ENCODE measurements at regions not wholly inside any gene's neighbourhood (a gene's known extent, or its start where the extent isn't known, plus 50 kb on each side); places are given as distances from the start of the nearest gene placed in this dataset.

DNA sequence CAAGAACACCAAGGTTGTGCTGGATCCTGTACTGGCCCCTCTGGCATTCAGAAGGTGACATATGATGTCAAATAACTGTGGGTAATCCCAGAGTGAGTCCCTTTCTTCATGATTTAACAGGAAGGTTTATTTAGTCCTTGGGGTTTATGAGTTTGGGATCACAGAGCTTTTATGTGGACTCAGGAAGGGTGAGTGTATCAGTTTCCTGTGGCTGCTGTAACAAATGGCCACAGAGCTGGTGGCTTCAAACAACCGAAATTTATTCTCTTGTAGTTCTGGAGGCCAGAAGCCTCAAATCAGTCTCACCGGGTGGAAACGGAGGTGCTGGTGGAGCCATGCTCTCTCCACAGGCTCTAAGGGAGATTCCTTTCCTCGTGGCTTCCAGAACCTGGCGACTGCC, 157.7 kb downstream of the MELK start (continued):
- TF ChIP-seq, protein P1, sequence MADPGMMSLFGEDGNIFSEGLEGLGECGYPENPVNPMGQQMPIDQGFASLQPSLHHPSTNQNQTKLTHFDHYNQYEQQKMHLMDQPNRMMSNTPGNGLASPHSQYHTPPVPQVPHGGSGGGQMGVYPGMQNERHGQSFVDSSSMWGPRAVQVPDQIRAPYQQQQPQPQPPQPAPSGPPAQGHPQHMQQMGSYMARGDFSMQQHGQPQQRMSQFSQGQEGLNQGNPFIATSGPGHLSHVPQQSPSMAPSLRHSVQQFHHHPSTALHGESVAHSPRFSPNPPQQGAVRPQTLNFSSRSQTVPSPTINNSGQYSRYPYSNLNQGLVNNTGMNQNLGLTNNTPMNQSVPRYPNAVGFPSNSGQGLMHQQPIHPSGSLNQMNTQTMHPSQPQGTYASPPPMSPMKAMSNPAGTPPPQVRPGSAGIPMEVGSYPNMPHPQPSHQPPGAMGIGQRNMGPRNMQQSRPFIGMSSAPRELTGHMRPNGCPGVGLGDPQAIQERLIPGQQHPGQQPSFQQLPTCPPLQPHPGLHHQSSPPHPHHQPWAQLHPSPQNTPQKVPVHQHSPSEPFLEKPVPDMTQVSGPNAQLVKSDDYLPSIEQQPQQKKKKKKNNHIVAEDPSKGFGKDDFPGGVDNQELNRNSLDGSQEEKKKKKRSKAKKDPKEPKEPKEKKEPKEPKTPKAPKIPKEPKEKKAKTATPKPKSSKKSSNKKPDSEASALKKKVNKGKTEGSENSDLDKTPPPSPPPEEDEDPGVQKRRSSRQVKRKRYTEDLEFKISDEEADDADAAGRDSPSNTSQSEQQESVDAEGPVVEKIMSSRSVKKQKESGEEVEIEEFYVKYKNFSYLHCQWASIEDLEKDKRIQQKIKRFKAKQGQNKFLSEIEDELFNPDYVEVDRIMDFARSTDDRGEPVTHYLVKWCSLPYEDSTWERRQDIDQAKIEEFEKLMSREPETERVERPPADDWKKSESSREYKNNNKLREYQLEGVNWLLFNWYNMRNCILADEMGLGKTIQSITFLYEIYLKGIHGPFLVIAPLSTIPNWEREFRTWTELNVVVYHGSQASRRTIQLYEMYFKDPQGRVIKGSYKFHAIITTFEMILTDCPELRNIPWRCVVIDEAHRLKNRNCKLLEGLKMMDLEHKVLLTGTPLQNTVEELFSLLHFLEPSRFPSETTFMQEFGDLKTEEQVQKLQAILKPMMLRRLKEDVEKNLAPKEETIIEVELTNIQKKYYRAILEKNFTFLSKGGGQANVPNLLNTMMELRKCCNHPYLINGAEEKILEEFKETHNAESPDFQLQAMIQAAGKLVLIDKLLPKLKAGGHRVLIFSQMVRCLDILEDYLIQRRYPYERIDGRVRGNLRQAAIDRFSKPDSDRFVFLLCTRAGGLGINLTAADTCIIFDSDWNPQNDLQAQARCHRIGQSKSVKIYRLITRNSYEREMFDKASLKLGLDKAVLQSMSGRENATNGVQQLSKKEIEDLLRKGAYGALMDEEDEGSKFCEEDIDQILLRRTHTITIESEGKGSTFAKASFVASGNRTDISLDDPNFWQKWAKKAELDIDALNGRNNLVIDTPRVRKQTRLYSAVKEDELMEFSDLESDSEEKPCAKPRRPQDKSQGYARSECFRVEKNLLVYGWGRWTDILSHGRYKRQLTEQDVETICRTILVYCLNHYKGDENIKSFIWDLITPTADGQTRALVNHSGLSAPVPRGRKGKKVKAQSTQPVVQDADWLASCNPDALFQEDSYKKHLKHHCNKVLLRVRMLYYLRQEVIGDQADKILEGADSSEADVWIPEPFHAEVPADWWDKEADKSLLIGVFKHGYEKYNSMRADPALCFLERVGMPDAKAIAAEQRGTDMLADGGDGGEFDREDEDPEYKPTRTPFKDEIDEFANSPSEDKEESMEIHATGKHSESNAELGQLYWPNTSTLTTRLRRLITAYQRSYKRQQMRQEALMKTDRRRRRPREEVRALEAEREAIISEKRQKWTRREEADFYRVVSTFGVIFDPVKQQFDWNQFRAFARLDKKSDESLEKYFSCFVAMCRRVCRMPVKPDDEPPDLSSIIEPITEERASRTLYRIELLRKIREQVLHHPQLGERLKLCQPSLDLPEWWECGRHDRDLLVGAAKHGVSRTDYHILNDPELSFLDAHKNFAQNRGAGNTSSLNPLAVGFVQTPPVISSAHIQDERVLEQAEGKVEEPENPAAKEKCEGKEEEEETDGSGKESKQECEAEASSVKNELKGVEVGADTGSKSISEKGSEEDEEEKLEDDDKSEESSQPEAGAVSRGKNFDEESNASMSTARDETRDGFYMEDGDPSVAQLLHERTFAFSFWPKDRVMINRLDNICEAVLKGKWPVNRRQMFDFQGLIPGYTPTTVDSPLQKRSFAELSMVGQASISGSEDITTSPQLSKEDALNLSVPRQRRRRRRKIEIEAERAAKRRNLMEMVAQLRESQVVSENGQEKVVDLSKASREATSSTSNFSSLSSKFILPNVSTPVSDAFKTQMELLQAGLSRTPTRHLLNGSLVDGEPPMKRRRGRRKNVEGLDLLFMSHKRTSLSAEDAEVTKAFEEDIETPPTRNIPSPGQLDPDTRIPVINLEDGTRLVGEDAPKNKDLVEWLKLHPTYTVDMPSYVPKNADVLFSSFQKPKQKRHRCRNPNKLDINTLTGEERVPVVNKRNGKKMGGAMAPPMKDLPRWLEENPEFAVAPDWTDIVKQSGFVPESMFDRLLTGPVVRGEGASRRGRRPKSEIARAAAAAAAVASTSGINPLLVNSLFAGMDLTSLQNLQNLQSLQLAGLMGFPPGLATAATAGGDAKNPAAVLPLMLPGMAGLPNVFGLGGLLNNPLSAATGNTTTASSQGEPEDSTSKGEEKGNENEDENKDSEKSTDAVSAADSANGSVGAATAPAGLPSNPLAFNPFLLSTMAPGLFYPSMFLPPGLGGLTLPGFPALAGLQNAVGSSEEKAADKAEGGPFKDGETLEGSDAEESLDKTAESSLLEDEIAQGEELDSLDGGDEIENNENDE (IDR thresholded peaks at IDR 0.05; ENCODE audit: insufficient replicate concordance, low read length), result no peak
- TF ChIP-seq, protein P2, sequence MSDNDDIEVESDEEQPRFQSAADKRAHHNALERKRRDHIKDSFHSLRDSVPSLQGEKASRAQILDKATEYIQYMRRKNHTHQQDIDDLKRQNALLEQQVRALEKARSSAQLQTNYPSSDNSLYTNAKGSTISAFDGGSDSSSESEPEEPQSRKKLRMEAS (IDR thresholded peaks at IDR 0.05), result no peak
- TF ChIP-seq POLR2AphosphoS5 (IDR thresholded peaks at IDR 0.05; ENCODE audit: low read depth, low read length) (no peak), FOSL1 (IDR thresholded peaks at IDR 0.05; ENCODE audit: insufficient read depth, low read depth, low read length) (no peak), EZH2 (IDR thresholded peaks at IDR 0.05; ENCODE audit: low read depth, low read length, severe bottlenecking) (no peak)

Measured in H1 (cell line).